ENCODE measurements at regions not wholly inside any gene's neighbourhood (a gene's known extent, or its start where the extent isn't known, plus 50 kb on each side); places are given as distances from the start of the nearest gene placed in this dataset.
"Not testable (repeated sequence)": the region's sequence is repeated elsewhere in the genome, so short reads cannot be mapped to it uniquely, and the experiment has no call there.

DNA sequence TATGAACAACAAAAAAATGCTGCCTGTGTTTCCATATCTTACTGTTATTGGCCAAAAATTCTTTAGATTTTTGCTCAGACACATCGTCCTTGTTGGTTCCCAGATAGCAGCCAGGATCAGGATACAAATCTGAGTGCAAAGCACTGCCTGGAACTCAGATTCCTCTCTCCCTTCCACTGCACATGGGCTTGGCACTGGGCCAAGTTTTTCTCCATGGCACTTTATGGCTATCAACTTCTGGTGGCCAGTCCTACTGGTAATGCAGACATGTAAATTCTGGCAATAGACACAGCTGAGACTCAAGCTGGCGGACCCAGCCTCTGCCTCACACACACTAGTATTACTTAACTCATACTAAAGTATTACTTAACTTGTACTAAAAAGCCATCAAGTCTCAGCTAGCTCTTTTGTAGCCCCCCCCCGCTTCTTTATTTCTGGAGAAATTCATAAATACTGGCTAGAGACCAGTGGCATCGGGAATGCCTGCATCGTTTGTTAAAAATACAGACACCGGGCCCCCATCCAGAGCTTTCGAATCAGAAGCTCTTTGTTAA lies 181.2 kb upstream of the COX10 start:
- Histone ChIP-seq H3K4me1 (ENCODE audit: control insufficient read depth, insufficient read depth, low read length) (no peaks in the 10 kb centered on the region), H3K27me3 (ENCODE audit: control insufficient read depth, insufficient read depth, low read length) (no peaks in the 10 kb centered on the region), H3K9ac (ENCODE audit: low read depth, low read length) (no peak overlapping the region), H3K4me3 (ENCODE audit: low read depth, low read length) (no peak overlapping the region), H3K27ac (ENCODE audit: low read depth, low read length) (no peak overlapping the region), H3K36me3 (ENCODE audit: control insufficient read depth, insufficient read depth, low read length) (no peaks in the 10 kb centered on the region), H3K9me3 (ENCODE audit: control insufficient read depth, insufficient read depth, low read length) (no peaks in the 10 kb centered on the region)

GRCh38 chr17:13908971-13909370 lies 160.3 kb upstream of the COX10 start:
- H3K4me3 ChIP-seq (ENCODE audit: low read depth, low read length); H3K4me1 ChIP-seq (ENCODE audit: control insufficient read depth, insufficient read depth, low read length); H3K9me3 ChIP-seq (ENCODE audit: control insufficient read depth, insufficient read depth, low read length); H3K36me3 ChIP-seq (ENCODE audit: control insufficient read depth, insufficient read depth, low read length); H3K27me3 ChIP-seq (ENCODE audit: control insufficient read depth, insufficient read depth, low read length); H3K9ac ChIP-seq (ENCODE audit: low read depth, low read length); H3K27ac ChIP-seq (ENCODE audit: low read depth, low read length): not testable (repeated sequence)

- Histone ChIP-seq H3K4me1 (ENCODE audit: control insufficient read depth, insufficient read depth, low read length) (peaks cover 4% of the 10 kb centered on the region), H3K9ac (ENCODE audit: low read depth, low read length) (no peak overlapping the region), H3K9me3 (ENCODE audit: control insufficient read depth, insufficient read depth, low read length) (no peaks in the 10 kb centered on the region), H3K27ac (ENCODE audit: low read depth, low read length) (no peak overlapping the region), H3K4me3 (ENCODE audit: low read depth, low read length) (no peak overlapping the region), H3K27me3 (ENCODE audit: control insufficient read depth, insufficient read depth, low read length) (no peaks in the 10 kb centered on the region), H3K36me3 (ENCODE audit: control insufficient read depth, insufficient read depth, low read length) (no peaks in the 10 kb centered on the region)
These were observed 159.3 kb upstream of the COX10 start for GRCh38 chr17:13909901-13910519.

GRCh38 chr17:13917634-13918033 lies 151.7 kb upstream of the COX10 start:
- no peak overlapping the region for H3K27ac ChIP-seq (ENCODE audit: low read depth, low read length)
- no peaks in the 10 kb centered on the region for H3K36me3 ChIP-seq (ENCODE audit: control insufficient read depth, insufficient read depth, low read length)
- H3K27me3 ChIP-seq (ENCODE audit: control insufficient read depth, insufficient read depth, low read length): no peaks in the 10 kb centered on the region
- H3K9ac ChIP-seq (ENCODE audit: low read depth, low read length): no peak overlapping the region
- H3K9me3 ChIP-seq (ENCODE audit: control insufficient read depth, insufficient read depth, low read length): no peaks in the 10 kb centered on the region
- no peak overlapping the region for H3K4me3 ChIP-seq (ENCODE audit: low read depth, low read length)
- peaks cover 15% of the 10 kb centered on the region for H3K4me1 ChIP-seq (ENCODE audit: control insufficient read depth, insufficient read depth, low read length)

GRCh38 chr17:13918247-13918646 lies 151.1 kb upstream of the COX10 start:
- no peak overlapping the region for H3K9ac ChIP-seq (ENCODE audit: low read depth, low read length)
- no peaks in the 10 kb centered on the region for H3K27me3 ChIP-seq (ENCODE audit: control insufficient read depth, insufficient read depth, low read length)
- no peaks in the 10 kb centered on the region for H3K9me3 ChIP-seq (ENCODE audit: control insufficient read depth, insufficient read depth, low read length)
- no peak overlapping the region for H3K27ac ChIP-seq (ENCODE audit: low read depth, low read length)
- H3K4me3 ChIP-seq (ENCODE audit: low read depth, low read length): no peak overlapping the region
- no peaks in the 10 kb centered on the region for H3K36me3 ChIP-seq (ENCODE audit: control insufficient read depth, insufficient read depth, low read length)
- peaks cover 16% of the 10 kb centered on the region for H3K4me1 ChIP-seq (ENCODE audit: control insufficient read depth, insufficient read depth, low read length)

GRCh38 chr17:13919818-13920217 lies 149.5 kb upstream of the COX10 start:
- no peak overlapping the region for H3K27ac ChIP-seq (ENCODE audit: low read depth, low read length)
- H3K4me3 ChIP-seq (ENCODE audit: low read depth, low read length): no peak overlapping the region
- no peaks in the 10 kb centered on the region for H3K36me3 ChIP-seq (ENCODE audit: control insufficient read depth, insufficient read depth, low read length)
- H3K4me1 ChIP-seq (ENCODE audit: control insufficient read depth, insufficient read depth, low read length): peaks cover 14% of the 10 kb centered on the region
- H3K9ac ChIP-seq (ENCODE audit: low read depth, low read length): no peak overlapping the region
- H3K9me3 ChIP-seq (ENCODE audit: control insufficient read depth, insufficient read depth, low read length): no peaks in the 10 kb centered on the region
- H3K27me3 ChIP-seq (ENCODE audit: control insufficient read depth, insufficient read depth, low read length): no peaks in the 10 kb centered on the region

- H3K9me3 ChIP-seq (ENCODE audit: control insufficient read depth, insufficient read depth, low read length): no peaks in the 10 kb centered on the region
These were observed 148.9 kb upstream of the COX10 start for GRCh38 chr17:13920413-13920812.

GRCh38 chr17:13921841-13922776 lies 147.2 kb upstream of the COX10 start:
- H3K27me3 ChIP-seq (ENCODE audit: control insufficient read depth, insufficient read depth, low read length): no peaks in the 10 kb centered on the region
- no peaks in the 10 kb centered on the region for H3K9me3 ChIP-seq (ENCODE audit: control insufficient read depth, insufficient read depth, low read length)
- no peaks in the 10 kb centered on the region for H3K36me3 ChIP-seq (ENCODE audit: control insufficient read depth, insufficient read depth, low read length)
- H3K4me1 ChIP-seq (ENCODE audit: control insufficient read depth, insufficient read depth, low read length): peaks cover 6% of the 10 kb centered on the region; the same call in 1 of the 2 replicates
- no peak overlapping the region for H3K9ac ChIP-seq (ENCODE audit: low read depth, low read length)
- no peak overlapping the region for H3K4me3 ChIP-seq (ENCODE audit: low read depth, low read length)
- no peak overlapping the region for H3K27ac ChIP-seq (ENCODE audit: low read depth, low read length)

More at GRCh38 chr17:13920413-13920812, 148.9 kb upstream of the COX10 start:
- Histone ChIP-seq H3K4me3 (ENCODE audit: low read depth, low read length) (no peak overlapping the region), H3K9ac (ENCODE audit: low read depth, low read length) (no peak overlapping the region), H3K27me3 (ENCODE audit: control insufficient read depth, insufficient read depth, low read length) (no peaks in the 10 kb centered on the region), H3K27ac (ENCODE audit: low read depth, low read length) (no peak overlapping the region), H3K36me3 (ENCODE audit: control insufficient read depth, insufficient read depth, low read length) (no peaks in the 10 kb centered on the region), H3K4me1 (ENCODE audit: control insufficient read depth, insufficient read depth, low read length) (peaks cover 8% of the 10 kb centered on the region)

DNA sequence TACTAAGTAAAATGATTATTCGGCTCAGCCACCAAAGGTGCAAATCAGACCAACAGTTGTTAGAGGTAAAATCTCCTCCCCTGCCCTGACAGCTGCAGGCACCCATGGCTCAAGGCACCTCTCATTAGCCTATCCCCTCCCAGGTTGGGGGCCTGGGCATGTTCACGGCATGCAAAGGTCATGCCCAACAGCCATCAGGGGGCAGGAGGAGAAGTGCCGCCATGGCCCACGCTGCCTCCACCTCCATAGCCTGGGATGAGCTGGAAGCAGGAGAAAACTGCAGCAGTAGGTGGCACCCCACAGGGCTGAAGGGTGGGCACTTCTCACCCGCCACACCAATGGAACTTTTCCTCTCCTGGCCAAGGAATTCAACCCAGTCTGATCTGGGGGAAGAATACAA lies 146.4 kb upstream of the COX10 start:
- H3K27me3 ChIP-seq (ENCODE audit: control insufficient read depth, insufficient read depth, low read length): no peaks in the 10 kb centered on the region
- no peak overlapping the region for H3K4me3 ChIP-seq (ENCODE audit: low read depth, low read length)
- peaks cover 6% of the 10 kb centered on the region; the same call in 1 of the 2 replicates for H3K4me1 ChIP-seq (ENCODE audit: control insufficient read depth, insufficient read depth, low read length)
- H3K27ac ChIP-seq (ENCODE audit: low read depth, low read length): no peak overlapping the region
- H3K9me3 ChIP-seq (ENCODE audit: control insufficient read depth, insufficient read depth, low read length): no peaks in the 10 kb centered on the region
- H3K36me3 ChIP-seq (ENCODE audit: control insufficient read depth, insufficient read depth, low read length): no peaks in the 10 kb centered on the region
- H3K9ac ChIP-seq (ENCODE audit: low read depth, low read length): no peak overlapping the region

DNA sequence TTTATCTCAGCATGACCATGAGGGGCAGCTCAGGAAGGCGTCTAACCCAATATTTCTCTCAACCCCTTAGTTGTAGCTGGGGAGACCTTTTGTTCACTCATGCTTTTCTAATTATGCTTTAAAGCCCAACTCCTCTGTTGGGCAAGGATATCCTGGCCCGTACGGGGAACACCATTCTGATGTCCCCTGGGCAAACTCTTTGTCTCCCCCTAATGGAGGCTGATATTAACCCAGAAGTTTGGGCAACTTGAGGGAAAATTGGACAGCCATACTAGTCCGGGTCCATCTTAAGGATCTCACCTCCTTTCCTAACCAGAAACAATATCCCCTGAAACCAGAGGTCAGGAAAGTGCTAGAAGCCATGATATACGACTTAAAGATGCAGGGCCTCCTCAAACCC lies 143.7 kb upstream of the COX10 start:
- no peak overlapping the region for H3K4me3 ChIP-seq (ENCODE audit: low read depth, low read length)
- H3K4me1 ChIP-seq (ENCODE audit: control insufficient read depth, insufficient read depth, low read length): peaks cover 6% of the 10 kb centered on the region; the same call in 1 of the 2 replicates
- no peak overlapping the region for H3K27ac ChIP-seq (ENCODE audit: low read depth, low read length)
- no peak overlapping the region for H3K9ac ChIP-seq (ENCODE audit: low read depth, low read length)
- H3K9me3 ChIP-seq (ENCODE audit: control insufficient read depth, insufficient read depth, low read length): no peaks in the 10 kb centered on the region
- no peaks in the 10 kb centered on the region for H3K36me3 ChIP-seq (ENCODE audit: control insufficient read depth, insufficient read depth, low read length)
- no peaks in the 10 kb centered on the region for H3K27me3 ChIP-seq (ENCODE audit: control insufficient read depth, insufficient read depth, low read length)

DNA sequence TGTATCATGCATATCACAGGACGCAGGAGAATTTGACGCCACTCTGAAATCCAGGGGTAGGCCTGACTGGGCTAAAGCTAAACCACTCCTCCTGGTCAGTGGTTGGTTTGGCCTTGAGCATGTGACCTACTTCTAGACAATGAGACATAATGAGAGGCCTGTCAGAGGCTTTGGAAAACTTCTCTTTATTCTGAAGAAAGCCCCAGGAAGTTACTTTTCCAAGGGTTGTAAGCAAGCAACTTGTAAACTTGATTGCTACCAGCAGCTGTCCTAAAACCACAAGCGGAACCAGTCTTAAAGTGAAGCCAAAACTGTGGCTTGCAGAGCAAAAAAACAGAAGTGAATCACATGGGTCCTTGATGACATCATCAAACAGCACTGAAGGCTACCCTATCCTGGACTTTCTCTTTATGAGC lies 138.2 kb upstream of the COX10 start:
- Histone ChIP-seq H3K9me3 (ENCODE audit: control insufficient read depth, insufficient read depth, low read length) (no peaks in the 10 kb centered on the region), H3K36me3 (ENCODE audit: control insufficient read depth, insufficient read depth, low read length) (no peaks in the 10 kb centered on the region), H3K9ac (ENCODE audit: low read depth, low read length) (no peak overlapping the region), H3K4me1 (ENCODE audit: control insufficient read depth, insufficient read depth, low read length) (peaks cover 9% of the 10 kb centered on the region), H3K27ac (ENCODE audit: low read depth, low read length) (no peak overlapping the region), H3K27me3 (ENCODE audit: control insufficient read depth, insufficient read depth, low read length) (no peaks in the 10 kb centered on the region), H3K4me3 (ENCODE audit: low read depth, low read length) (no peak overlapping the region)
